SJSA1 (cell line): ENCODE measurements at regions not wholly inside any gene's neighbourhood (a gene's known extent, or its start where the extent isn't known, plus 50 kb on each side); places are given as distances from the start of the nearest gene placed in this dataset.

Source experiments
- DNase-seq, 2 experiments: peaks; one replicate each; pipeline ENCODE4 v3.0.0-alpha.2; 2015 to 2020; ENCODE audit warnings: low spot score in 2 of 2, low read depth in 1 of 2
- H3K27ac ChIP-seq: fragments of 250-450 bp; sonication (Bioruptor Pico); 2 replicates; pipeline ENCODE4 v1.5.1; 2020; ENCODE audit warnings: mild to moderate bottlenecking, moderate library complexity
- H3K27me3 ChIP-seq: fragments of 250-450 bp; sonication (Bioruptor Pico); replicated peaks from 2 replicates; pipeline ENCODE4 v1.5.1; 2020; ENCODE audit warnings: mild to moderate bottlenecking, moderate library complexity
- H3K36me3 ChIP-seq: fragments of 250-450 bp; sonication (Bioruptor Pico); 2 replicates; pipeline ENCODE4 v1.5.1; 2020; ENCODE audit warnings: mild to moderate bottlenecking
- H3K4me1 ChIP-seq: fragments of 250-450 bp; sonication (Bioruptor Pico); replicated peaks from 2 replicates; pipeline ENCODE4 v1.6.1; 2021; ENCODE audit warnings: mild to moderate bottlenecking
- H3K4me3 ChIP-seq: fragments of 250-450 bp; sonication (Bioruptor Pico); 2 replicates; pipeline ENCODE4 v1.5.1; 2020; ENCODE audit warnings: mild to moderate bottlenecking
- H3K9me3 ChIP-seq: fragments of 250-450 bp; sonication (Bioruptor Pico); replicated peaks from 2 replicates; pipeline ENCODE4 v1.5.1; 2020; ENCODE audit warnings: mild to moderate bottlenecking

GRCh38 chr20:6519556-6519955 lies 247.9 kb upstream of the BMP2 start:
- no peaks in the 10 kb centered on the region for H3K4me1 ChIP-seq
- H3K9me3 ChIP-seq, result no peaks in the 10 kb centered on the region
- H3K27ac ChIP-seq, result no peak overlapping the region
- no peaks in the 10 kb centered on the region for H3K27me3 ChIP-seq
- peak in 1 of 2 experiments; percentile 47 for DNase-seq
- no peaks in the 10 kb centered on the region for H3K36me3 ChIP-seq
- H3K4me3 ChIP-seq, result no peak overlapping the region

DNA sequence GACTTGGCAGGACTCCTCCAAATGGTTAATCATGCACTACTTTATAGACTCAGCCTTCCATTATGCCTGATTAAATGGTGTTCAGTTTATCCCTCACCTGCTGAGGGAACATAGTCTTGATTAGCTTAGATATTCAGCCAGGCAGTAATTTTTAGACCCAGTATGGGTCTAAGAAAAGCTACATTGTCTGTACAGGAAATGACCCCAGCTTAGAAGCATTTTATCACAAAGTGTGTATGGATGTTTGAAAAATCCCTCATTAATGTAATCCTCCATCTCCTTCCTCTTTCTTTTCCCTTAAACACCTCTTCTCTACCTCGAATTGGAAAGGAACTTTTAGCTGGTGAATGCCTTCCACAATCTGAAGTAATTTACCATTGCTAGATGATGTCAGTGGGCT lies 252.2 kb upstream of the BMP2 start:
- DNase-seq, result no peak
- H3K36me3 ChIP-seq, result no peaks in the 10 kb centered on the region
- no peaks in the 10 kb centered on the region for H3K27me3 ChIP-seq
- no peak overlapping the region for H3K4me3 ChIP-seq
- H3K9me3 ChIP-seq, result no peaks in the 10 kb centered on the region
- no peak overlapping the region for H3K27ac ChIP-seq
- H3K4me1 ChIP-seq, result no peaks in the 10 kb centered on the region

DNA sequence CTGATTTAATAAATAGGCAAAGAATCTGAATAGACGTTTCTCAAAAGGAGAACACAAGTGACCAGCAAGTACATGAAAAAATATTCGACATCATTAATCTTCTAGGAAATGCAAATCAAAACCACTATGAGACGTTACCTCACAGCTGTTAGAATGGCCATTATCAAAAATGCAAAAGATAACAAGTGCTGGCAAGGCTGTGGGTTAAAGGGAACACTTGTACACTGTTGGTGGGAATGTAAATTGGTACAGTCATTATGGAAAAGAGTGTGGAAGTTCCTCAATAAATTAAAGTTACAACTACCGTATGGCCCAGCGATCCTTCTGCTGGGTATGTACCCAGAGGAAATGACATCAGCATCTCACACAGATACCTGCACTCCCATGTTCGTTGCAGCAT lies 253.9 kb upstream of the BMP2 start:
- Histone ChIP-seq H3K27me3 (no peaks in the 10 kb centered on the region), H3K4me1 (no peaks in the 10 kb centered on the region), H3K9me3 (no peaks in the 10 kb centered on the region), H3K4me3 (no peak overlapping the region), H3K36me3 (no peaks in the 10 kb centered on the region), H3K27ac (no peak overlapping the region)
- DNase-seq, result no peak

DNA sequence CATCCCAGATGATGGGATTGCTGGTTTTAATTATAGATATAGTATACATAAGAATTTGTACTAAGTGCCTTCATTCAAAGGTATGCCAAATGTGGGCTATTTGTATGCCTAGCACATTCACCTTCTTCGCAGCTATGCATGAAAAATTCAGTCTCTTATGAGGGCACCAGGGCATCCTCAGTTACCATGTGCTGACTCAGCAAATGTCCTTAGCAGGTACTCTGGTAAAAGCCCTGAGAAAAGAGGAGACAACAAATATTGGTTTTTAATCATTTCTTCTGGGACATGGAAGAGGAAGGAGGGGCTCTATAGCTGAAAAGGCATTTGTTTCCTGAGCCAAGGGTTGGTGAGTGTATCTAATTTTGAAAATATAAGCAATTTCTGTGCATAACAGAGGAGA lies 258.1 kb upstream of the BMP2 start:
- H3K27ac ChIP-seq, result no peak overlapping the region
- DNase-seq, result no peak
- H3K4me3 ChIP-seq, result no peak overlapping the region
- no peaks in the 10 kb centered on the region for H3K27me3 ChIP-seq
- no peaks in the 10 kb centered on the region for H3K36me3 ChIP-seq
- no peaks in the 10 kb centered on the region for H3K9me3 ChIP-seq
- no peaks in the 10 kb centered on the region for H3K4me1 ChIP-seq

DNA sequence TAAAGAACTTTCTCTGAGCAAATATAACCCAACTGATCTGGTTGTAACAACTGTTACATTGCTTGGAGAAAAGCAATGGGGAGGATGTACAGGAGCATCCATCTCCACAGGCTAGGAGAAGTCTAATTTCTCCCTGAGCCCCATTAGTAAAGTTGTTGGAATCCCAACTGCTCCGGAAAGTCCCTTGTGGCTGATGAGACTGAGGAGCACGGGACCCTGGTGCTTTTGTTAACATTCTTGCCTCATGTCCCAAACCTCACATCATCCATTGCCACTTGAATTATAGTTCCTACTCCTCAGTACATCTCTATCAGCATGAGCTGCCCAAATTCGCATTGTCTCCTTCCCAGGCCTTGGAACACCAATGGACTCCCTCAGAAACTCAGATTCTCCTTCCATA lies 260.6 kb upstream of the BMP2 start:
- no peak overlapping the region for H3K4me3 ChIP-seq
- no peaks in the 10 kb centered on the region for H3K4me1 ChIP-seq
- no peaks in the 10 kb centered on the region for H3K27me3 ChIP-seq
- H3K9me3 ChIP-seq, result no peaks in the 10 kb centered on the region
- no peaks in the 10 kb centered on the region for H3K36me3 ChIP-seq
- no peak overlapping the region for H3K27ac ChIP-seq
- no peak for DNase-seq

- no peaks in the 10 kb centered on the region for H3K27me3 ChIP-seq
- H3K4me1 ChIP-seq, result peaks cover 7% of the 10 kb centered on the region
- H3K27ac ChIP-seq, result no peak overlapping the region
- DNase-seq, result no peak
- H3K36me3 ChIP-seq, result no peaks in the 10 kb centered on the region
- H3K4me3 ChIP-seq, result no peak overlapping the region
- no peaks in the 10 kb centered on the region for H3K9me3 ChIP-seq
These were observed 262.7 kb upstream of the BMP2 start for GRCh38 chr20:6504826-6505225.

GRCh38 chr20:6504179-6504578 lies 263.3 kb upstream of the BMP2 start:
- Histone ChIP-seq H3K27ac (no peak overlapping the region), H3K9me3 (no peaks in the 10 kb centered on the region), H3K4me1 (peaks cover 7% of the 10 kb centered on the region), H3K4me3 (no peak overlapping the region), H3K27me3 (no peaks in the 10 kb centered on the region), H3K36me3 (no peaks in the 10 kb centered on the region)
- DNase-seq, result no peak

DNA sequence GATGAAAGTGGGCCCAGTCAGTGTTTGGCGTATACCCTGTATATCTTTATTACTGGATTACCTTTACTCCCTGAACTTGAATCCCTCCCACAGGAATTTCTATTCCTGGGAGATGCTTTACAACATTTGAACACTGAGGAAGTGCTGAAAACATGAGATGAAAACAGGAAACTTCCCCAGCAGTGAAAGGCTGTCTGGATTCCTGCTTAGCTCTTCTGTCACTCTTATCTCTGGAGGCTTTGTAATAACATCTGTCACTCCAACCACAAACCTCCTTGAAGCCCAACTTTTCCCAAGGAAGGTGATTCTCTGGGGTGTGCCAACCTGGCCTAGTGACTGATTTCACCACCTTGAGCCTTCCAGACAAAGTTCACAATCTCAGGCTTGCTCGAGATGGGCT lies 264.5 kb upstream of the BMP2 start:
- H3K36me3 ChIP-seq, result no peaks in the 10 kb centered on the region
- H3K4me3 ChIP-seq, result no peak overlapping the region
- no peaks in the 10 kb centered on the region for H3K9me3 ChIP-seq
- no peaks in the 10 kb centered on the region for H3K27me3 ChIP-seq
- H3K27ac ChIP-seq, result no peak overlapping the region
- DNase-seq, result no peak
- H3K4me1 ChIP-seq, result peaks cover 7% of the 10 kb centered on the region

GRCh38 chr20:6502219-6502618 lies 265.3 kb upstream of the BMP2 start:
- Histone ChIP-seq H3K9me3 (no peaks in the 10 kb centered on the region), H3K27me3 (no peaks in the 10 kb centered on the region), H3K27ac (no peak overlapping the region), H3K4me1 (peaks cover 7% of the 10 kb centered on the region), H3K4me3 (no peak overlapping the region), H3K36me3 (no peaks in the 10 kb centered on the region)
- no peak for DNase-seq

GRCh38 chr20:6501061-6501460 lies 266.4 kb upstream of the BMP2 start:
- H3K27ac ChIP-seq, result no peak overlapping the region
- H3K36me3 ChIP-seq, result no peaks in the 10 kb centered on the region
- H3K9me3 ChIP-seq, result no peaks in the 10 kb centered on the region
- DNase-seq, result peak in 1 of 2 experiments; percentile 22
- peaks cover 7% of the 10 kb centered on the region for H3K4me1 ChIP-seq
- no peaks in the 10 kb centered on the region for H3K27me3 ChIP-seq
- H3K4me3 ChIP-seq, result no peak overlapping the region

DNA sequence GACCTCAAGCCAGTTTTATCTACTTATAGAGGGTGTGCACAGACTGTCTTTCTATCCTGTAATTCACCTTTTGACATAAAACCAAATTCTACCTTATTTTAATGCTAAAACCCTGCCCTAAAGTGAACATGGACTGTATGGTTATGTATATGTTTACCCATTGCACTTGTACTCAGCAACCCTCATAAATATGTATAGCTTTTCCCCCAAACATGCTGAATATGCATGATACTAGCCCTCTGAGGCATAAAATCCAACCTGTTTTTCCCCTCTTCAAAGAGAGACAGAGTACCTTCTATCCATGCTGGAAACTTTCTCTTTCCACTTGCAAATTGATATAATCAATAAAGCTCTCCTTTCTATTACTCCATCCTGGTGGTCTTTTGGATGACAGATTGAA lies 267.9 kb upstream of the BMP2 start:
- no peak overlapping the region for H3K4me3 ChIP-seq
- H3K9me3 ChIP-seq, result no peaks in the 10 kb centered on the region
- H3K4me1 ChIP-seq, result peaks cover 7% of the 10 kb centered on the region
- no peaks in the 10 kb centered on the region for H3K36me3 ChIP-seq
- H3K27ac ChIP-seq, result no peak overlapping the region
- DNase-seq, result no peak
- no peaks in the 10 kb centered on the region for H3K27me3 ChIP-seq

DNA sequence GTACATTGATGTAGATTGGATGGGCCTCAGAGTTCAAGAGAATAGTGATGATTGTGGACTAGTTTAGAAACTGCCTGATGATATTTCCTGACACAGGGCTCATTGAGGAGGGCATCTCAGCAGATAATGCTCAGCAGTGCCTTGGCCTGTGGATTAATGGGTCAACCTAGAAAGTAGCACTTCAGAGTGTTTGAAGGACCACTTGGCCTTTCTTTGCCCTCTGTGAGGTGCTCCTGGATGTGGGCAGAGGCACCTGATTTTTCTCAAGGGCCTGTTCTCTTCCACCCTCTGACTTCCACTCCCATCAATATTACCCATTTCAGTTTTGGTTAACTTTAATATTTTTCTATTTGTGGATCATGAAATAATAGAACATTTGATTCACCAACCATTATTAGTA lies 270.6 kb upstream of the BMP2 start:
- Histone ChIP-seq H3K4me1 (peaks cover 17% of the 10 kb centered on the region), H3K4me3 (no peak overlapping the region), H3K9me3 (no peaks in the 10 kb centered on the region), H3K27me3 (0 out of 2 replicates have a peak, but pooled peaks cover 3% of the 10 kb centered on the region), H3K27ac (no peak overlapping the region), H3K36me3 (no peaks in the 10 kb centered on the region)
- DNase-seq, result no peak

GRCh38 chr20:6495907-6496306 lies 271.6 kb upstream of the BMP2 start:
- Histone ChIP-seq H3K4me1 (peaks cover 14% of the 10 kb centered on the region), H3K27me3 (0 out of 2 replicates have a peak, but pooled peaks cover 3% of the 10 kb centered on the region), H3K9me3 (no peaks in the 10 kb centered on the region), H3K36me3 (no peaks in the 10 kb centered on the region), H3K27ac (no peak overlapping the region), H3K4me3 (no peak overlapping the region)
- no peak for DNase-seq

DNA sequence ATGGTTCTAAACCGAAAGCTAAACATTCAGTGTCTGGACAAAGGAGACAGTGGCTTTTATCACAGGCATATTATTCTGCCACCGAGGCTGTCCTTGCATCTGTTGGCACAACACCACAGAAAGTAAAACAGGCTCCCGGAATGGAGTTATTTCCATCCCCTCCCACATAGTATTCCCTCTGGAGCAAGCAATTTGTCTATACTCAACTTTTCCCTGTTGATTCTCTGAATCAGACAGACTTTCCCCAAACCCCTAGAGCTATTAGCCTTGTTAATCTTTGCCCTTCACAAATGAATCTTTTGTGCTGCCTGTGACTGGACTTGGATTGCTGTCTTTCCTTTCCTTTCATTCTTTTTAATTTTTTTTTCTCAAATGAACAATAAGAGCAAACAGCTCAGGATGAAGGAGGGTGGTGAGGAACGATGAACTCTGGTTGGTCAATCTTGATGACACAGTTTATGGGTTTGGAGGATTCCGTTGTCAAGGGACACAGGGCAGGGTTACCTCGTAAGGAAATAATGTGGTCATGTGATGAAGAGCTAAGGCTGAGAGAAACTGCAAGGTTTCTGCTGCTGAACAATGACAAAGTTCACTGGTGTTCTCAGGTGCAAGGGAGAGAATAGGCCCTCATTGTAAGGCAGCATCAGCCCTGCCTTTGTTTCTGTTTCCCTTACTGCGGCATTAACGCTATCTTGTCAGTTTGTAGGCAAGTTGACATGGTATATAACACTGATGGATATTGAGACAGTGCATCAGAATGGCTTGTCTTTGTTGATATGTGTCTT lies 275.0 kb upstream of the BMP2 start:
- Histone ChIP-seq H3K27ac (no peak overlapping the region), H3K27me3 (0 out of 2 replicates have a peak, but pooled peaks cover 3% of the 10 kb centered on the region), H3K4me1 (peaks cover 12% of the 10 kb centered on the region; the same call in 1 of the 2 replicates), H3K4me3 (no peak overlapping the region), H3K9me3 (no peaks in the 10 kb centered on the region), H3K36me3 (no peaks in the 10 kb centered on the region)
- DNase-seq, result peak in 1 of 2 experiments; percentile 10

GRCh38 chr20:6490849-6491248 lies 276.6 kb upstream of the BMP2 start:
- H3K4me3 ChIP-seq, result no peak overlapping the region
- H3K4me1 ChIP-seq, result peaks cover 12% of the 10 kb centered on the region; the same call in 1 of the 2 replicates
- H3K9me3 ChIP-seq, result no peaks in the 10 kb centered on the region
- H3K27ac ChIP-seq, result no peak overlapping the region
- H3K36me3 ChIP-seq, result no peaks in the 10 kb centered on the region
- no peak for DNase-seq
- H3K27me3 ChIP-seq, result 0 out of 2 replicates have a peak, but pooled peaks cover 3% of the 10 kb centered on the region
